NCI-H460 (cell line): ENCODE measurements at regions not wholly inside any gene's neighbourhood (a gene's known extent, or its start where the extent isn't known, plus 50 kb on each side); places are given as distances from the start of the nearest gene placed in this dataset.

ENCODE experiments used
- DNase-seq: peaks from one replicate; pipeline ENCODE4 v3.0.0-alpha.2; 2016; ENCODE audit warnings: low read depth; ENCODE audit errors: extremely low read depth

GRCh38 chr16:54455030-54455725 is 168.6 kb upstream of the IRX3 start:
- DNase-seq = no peak

- no peak for DNase-seq
Observed at GRCh38 chr16:54454616-54455015, 168.0 kb upstream of the IRX3 start.

GRCh38 chr16:54453871-54454270 is 167.3 kb upstream of the IRX3 start:
- no peak for DNase-seq

DNA sequence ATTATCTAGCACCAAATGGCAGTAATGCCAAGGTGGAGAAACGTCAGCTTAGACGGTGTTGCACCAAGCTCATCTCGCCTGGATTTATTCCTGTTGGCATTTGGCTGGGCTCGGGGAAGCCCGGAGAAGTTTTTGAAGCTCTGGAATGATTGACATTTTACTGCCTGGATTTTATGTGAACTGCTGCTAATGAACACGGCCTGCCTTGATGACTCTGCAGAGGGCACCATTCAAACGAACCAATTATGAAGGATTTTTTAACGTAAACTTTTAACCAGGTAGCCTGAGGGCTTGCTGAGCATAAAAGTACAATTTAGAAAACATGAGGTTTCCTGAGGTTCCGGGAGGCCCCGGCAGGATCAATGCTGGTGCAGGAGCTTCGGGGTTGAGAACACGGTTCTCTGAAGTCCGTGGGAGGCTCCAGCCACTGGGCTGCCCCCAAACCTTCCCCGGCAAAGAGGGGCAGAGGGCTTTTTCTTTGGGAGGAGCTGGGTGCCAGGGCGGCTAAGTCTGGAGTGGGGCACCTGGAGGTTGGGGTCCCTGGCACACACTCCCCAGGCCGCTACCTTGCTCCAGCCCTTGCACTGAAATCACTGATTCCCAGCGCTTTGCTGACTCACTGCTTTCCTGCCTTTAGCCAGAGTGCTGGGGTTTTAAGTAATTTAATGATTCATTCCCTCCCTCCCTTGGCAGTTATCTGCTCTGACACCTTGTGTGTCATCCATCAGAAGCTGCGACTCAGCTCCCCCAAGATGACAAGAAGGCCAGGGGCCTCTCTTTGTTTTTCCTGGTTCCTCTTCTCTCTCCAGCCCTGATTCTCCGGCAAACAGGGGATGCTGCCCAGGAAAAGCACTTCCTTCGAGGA is 161.2 kb upstream of the IRX3 start:
- peak; percentile 37 for DNase-seq

DNA sequence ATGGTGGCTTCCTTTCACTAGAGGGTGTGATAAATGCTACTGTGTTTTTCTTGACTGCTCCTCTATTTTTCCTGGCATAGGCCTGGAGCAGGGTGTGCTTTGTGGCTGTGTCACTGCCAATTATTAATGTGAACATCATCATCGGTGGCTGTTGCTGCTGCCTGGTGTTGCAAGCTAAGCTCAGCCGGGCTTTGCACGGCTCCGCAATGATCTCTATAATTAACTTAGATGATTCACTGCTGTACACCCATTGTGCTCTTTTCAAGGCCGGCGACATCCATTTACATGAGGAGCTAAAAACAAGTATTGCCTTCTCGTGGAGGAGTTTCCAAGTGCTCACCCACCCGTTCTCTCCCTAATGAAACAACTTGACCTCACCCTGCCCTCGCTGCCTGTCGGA is 160.1 kb upstream of the IRX3 start:
- DNase-seq = peak; percentile 62

GRCh38 chr16:54444851-54445458 is 158.4 kb upstream of the IRX3 start:
- DNase-seq = no peak

- no peak for DNase-seq
Observed at GRCh38 chr16:54443839-54444238, 157.3 kb upstream of the IRX3 start.

DNA sequence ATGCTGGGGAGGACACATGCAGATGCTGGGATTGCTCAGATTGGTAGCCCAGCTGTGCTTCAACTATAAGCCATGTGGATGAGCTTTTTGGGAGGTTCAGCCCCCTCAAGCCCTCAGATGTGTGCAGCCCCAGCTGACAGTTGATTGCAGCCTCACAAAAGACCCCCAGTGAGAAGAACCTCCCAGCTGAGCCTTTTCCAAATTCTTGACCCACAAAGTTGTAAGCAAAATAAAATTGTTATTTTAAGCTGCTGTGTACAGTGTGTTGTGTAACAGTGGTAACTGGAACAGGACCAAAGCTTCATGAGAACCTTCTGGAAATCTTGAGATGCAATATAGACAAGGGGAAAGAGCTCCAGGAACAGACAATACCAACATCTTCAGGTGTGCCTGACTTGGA is 156.8 kb upstream of the IRX3 start:
- no peak for DNase-seq

DNA sequence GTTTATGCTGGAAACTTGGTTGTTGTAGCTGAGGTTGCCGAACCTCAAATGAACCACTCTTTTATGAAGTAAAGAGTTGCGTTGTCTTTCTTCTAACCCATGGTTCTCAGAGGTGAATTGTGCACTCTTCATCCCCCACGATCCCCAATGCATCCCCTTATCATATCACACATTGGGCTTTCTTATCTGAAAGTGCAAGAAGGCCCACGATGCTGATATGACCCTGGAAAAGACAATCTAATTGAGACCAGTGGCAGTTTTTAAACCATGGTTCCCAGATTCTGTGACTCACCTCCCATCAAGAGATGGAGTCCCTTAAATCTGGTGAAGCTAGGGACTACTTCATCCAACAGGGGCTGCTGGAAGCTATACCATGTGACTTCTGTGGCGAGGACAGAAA is 156.3 kb upstream of the IRX3 start:
- no peak for DNase-seq

DNA sequence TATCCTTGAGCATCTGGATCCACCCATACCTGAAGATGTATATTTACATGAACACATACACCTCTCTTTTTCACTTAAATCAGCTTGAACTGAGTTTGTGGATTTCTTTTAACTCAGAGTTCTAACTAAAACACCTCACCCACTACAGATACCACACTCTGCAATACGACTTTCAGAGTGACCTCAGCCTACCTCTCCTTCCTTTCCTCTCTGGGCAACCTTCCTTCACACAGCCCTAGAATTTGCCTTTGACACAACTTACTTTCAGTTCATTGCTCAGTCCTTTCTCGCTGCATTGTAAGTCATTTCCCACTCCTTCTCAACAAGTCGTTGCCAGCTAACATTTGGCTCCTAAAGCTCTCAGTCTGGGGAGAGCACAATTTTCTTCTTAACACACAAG is 151.9 kb upstream of the IRX3 start:
- no peak for DNase-seq

DNA sequence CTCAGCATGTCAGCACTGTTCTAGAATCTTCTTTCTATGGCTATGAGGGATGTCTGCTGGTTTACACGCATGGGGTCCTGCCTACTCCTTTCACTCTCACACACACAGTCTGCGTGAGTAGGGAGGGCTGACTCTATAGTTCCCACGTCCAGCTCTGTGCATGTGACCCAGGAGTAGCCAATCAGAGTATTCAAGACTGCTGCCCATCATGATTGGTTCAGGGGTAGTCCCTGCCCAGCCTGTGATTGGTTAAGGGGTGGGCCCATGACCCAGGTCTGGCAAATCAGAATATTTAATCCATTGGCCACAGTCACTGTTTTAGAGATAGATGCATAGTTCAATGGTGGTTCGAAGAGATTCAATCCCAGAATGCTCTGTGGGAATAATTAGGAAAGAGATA is 151.3 kb upstream of the IRX3 start:
- DNase-seq = no peak

- no peak for DNase-seq
Observed at GRCh38 chr16:54437401-54437800, 150.8 kb upstream of the IRX3 start.

GRCh38 chr16:54436346-54436745 is 149.8 kb upstream of the IRX3 start:
- DNase-seq = no peak

GRCh38 chr16:54434859-54435258 is 148.3 kb upstream of the IRX3 start:
- no peak for DNase-seq

DNA sequence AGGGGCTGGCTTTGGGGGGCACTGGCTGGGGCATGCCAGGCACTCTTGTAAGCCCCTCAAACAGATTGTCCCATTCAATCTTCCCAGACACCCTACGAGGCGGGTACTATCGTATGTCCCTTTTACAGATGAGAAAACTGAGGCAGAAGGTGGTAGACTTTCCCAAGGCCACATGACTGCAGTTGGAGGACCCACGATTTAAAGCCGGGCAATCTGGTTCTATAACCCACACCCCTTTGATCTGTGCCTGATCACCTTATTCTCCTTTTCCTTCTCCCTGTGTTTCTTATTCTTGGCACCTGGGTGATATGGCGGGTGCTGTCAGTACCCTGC is 146.3 kb upstream of the IRX3 start:
- DNase-seq = no peak

- no peak for DNase-seq
Observed at GRCh38 chr16:54431997-54432896, 145.7 kb upstream of the IRX3 start.

- no peak for DNase-seq
Observed at GRCh38 chr16:54431041-54431996, 144.7 kb upstream of the IRX3 start.

DNA sequence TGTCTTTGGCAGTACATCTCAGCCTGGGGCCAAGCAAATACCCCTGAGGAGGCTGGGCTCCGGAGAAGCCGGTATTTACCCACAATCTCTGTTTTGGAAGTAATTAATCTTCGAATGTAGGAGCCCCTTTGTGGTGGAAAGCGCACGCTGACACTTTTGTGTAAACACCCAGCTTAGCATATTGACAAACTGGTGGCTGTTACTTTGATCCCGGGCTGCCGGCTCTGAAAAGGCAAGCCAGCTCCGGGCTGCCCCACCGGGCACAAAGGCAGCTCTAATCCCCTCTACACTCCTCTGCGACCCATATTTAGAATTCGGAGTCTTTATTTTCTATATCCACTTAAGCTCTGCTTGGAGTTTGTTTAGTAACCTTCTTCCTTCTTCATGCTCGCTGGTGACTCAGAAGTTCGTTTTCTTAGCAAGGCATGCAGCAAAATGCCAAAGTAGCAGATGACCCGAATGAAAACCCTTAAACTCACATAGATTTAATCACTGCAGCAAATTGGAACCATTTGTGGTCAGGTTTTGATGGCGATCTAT is 144.0 kb upstream of the IRX3 start:
- no peak for DNase-seq

GRCh38 chr16:54429029-54429428 is 142.4 kb upstream of the IRX3 start:
- no peak for DNase-seq

DNA sequence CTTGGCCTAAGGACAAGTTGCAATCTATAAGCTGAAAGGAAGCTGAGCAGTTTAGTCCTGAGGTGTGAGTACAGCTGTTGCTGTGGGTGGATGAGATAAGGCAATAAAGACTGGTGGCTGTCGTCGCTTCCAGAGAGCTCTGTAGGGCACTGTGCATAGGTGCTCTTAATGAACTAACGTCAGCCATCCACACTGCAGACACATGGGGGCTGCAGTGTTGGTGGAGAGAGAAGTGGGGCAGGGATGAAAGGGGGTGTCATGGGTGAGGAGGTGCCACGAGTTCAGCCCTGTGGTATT is 139.9 kb upstream of the IRX3 start:
- no peak for DNase-seq
